Stimulated activated CD4-positive, alpha-beta T cell treated with anti-CD3 and anti-CD28 coated beads, Interleukin-12 subunit alpha, Interleukin-12 subunit beta, amount 100 ng/mL, for 4 hours (primary cell): ENCODE measurements at regions not wholly inside any gene's neighbourhood (a gene's known extent, or its start where the extent isn't known, plus 50 kb on each side); places are given as distances from the start of the nearest gene placed in this dataset.

Source experiments
- DNase-seq: peaks from one replicate; pipeline ENCODE4 v3.0.0-alpha.2; 2020

- DNase-seq, result no peak
These were observed 59.6 kb upstream of the CDH13 start for GRCh38 chr16:82567175-82567574.

DNA sequence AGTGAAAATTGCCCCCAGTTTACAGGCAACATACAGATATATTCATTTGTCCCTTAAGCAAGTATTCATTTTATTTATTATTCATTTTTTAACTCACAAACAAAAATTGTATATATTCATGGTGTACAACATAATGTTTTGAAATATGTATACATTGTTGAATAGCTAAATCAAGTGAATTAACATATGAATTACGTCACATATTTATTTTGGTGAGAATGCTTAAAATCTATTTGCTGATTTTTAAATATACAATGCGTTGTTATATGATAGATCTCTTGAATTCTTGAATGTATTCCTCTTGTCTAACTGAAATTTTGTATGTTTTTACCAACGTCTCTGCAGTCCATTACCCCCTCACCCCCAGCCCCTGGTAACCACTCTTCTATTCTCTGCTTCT is 63.4 kb upstream of the CDH13 start:
- DNase-seq, result no peak

DNA sequence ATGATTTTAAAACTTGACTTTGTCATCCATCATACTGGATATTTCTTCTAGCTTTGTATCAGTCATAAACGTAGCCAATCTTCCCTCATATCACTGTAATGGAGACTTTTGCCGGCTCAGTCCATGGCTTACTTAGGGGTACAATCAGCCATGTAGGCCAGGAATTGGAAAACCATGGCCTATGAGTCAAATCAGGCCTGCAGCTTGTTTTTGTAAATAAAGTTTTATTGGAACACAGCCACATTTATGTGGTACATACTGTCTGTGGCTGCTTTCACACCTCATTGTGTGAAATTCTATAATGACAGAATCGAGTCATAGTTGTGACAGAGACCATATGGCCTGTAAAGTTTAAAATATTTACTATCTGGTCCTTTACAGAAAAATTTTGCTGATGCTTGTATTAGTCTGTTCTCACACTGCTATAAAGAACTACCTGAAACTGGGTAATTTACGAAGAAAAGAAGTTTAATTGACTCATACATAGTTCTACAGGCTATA is 64.5 kb upstream of the CDH13 start:
- no peak for DNase-seq

DNA sequence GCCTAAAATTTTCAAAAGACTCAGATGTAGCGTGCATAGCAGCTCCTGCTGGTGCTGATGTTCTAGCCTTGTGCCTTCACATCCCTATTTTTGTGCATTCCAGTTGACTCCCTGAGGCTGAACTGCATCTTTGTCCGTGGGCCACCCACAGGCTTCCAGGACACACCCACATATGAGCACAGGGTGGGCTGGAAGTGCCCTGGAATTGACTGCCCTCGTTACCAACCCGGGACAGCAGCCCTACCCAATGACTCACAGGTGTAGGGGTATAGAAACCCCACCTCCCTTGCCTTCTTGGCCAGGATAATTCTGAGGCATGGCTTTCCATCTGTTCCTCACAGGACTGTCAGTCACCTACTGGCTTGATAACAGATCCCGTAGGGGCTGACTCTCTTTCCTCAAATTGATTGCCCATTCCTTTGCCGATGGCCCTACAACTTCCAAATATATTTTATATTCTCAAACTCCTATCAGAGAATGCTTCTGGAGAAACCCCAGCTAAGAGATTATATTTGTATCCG is 65.9 kb upstream of the CDH13 start:
- no peak for DNase-seq

GRCh38 chr16:82544378-82545160 is 82.2 kb upstream of the CDH13 start:
- no peak for DNase-seq

GRCh38 chr16:82542714-82543113 is 84.1 kb upstream of the CDH13 start:
- DNase-seq, result no peak

- DNase-seq, result no peak
These were observed 85.7 kb upstream of the CDH13 start for GRCh38 chr16:82541103-82541502.

GRCh38 chr16:82535764-82536163 is 91.0 kb upstream of the CDH13 start:
- no peak for DNase-seq

DNA sequence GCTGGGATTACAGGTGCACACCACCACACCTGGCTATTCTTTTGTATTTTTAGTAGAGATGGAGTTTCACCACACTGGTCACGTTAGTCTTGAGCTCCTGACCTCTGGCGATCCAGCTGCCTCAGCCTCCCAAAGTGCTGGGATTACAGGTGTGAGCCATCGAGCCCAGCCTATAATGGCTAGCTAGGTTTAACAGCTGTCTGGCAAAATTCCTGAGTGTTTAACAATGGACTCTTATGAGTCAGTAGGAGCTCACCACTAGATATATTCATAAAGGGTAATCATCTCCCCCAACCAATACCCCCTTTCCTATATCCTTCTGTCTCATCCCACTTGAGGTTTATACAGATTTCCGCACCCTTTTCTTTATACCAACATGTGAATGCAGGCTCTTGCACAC is 91.5 kb upstream of the CDH13 start:
- no peak for DNase-seq

DNA sequence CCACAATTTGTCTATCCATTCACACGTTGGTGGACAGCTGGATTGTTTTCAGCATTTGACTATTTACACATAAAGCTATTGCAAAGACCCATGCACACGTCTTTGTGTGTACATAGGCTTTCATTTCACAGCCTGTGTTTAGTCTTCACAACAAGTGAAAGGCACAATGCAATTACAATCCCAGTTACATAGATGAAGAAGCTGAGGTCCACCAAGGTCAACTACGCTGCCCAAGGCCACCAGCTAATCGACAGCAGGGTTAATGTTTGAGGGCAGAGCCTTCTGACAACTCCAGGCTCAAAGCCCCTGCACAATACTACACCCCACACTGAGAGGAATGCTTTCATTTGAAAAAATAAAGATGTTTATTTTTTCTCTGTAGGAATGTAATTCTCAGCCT is 93.6 kb upstream of the CDH13 start:
- no peak for DNase-seq

GRCh38 chr16:82530883-82531282 is 95.9 kb upstream of the CDH13 start:
- DNase-seq, result no peak

DNA sequence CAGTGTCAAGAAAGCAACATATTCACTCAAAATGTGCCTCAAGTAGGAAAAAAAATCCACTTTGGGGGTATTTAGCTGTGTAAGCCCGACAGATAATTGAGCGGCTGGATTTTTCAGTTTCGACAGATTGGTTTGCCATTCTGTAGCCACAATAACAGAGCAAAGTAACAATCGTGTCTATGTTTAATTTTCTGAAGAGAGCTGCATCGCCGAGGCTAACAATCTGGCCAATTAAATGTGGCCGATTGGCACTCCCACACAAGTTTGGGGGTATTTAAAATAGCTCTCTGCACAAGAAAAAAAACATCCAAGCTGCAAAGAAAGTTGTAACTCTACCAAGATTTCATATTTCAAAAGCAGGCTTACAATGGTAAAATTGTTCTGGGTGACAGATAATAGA is 99.7 kb upstream of the CDH13 start:
- no peak for DNase-seq

DNA sequence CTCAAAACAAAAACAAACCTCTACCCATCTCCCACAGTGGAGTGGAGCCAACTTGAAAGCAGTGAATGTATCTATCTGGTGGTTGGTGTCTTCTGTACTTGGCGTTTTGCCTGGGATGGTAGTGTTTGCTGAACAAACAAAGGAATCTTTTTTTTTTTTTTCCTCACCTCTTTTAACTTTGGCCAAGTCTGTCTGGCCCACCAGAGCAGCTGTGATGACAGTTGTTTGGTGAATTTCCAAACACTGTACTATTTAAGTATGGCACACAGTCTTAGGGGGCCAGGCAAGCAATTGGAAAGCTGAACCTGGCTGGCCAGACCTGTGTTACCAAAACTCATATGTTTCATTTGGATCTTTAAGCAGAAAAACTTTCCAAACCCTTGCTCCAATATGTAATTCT is 101.8 kb upstream of the CDH13 start:
- DNase-seq, result no peak

- no peak for DNase-seq
These were observed 103.0 kb upstream of the CDH13 start for GRCh38 chr16:82523815-82524214.

DNA sequence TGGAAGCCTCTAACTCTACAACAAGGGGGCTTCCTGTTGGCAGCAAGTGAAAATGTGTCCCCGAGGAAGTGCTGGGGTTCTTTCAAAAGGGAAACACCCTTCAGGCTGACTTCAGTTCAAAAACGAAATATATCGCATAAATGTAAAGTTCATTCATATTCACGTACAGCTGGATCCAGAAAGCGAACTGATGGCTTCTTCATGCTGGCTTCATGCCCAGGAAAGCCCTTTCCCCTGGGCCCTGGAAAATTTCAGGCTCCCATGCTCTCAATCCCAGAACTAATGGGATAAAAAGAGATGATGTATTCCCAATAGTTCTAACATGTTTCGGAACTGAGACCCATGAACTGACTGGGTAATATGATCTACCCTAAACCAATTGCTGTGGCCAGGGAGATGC is 104.7 kb upstream of the CDH13 start:
- DNase-seq, result no peak

DNA sequence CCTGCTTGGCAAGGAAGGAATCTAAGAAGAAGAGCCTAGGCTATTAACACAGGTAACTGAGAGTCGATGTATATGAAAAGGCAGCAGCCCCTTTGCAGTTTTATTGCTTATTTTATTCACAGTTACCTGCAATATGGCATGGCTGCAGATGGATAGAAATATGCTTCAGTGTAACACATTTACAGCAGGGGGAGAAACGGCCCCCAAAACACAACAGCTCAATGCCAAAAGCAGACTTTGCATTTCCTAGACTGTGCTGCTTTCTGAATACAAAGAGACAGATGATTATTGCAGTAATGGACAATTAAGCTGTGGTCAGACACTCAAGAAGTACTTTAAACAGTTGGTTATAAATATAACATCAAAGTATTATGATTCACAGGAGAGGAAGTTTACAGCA is 108.0 kb upstream of the CDH13 start:
- DNase-seq, result no peak

- DNase-seq, result no peak
These were observed 112.5 kb upstream of the CDH13 start for GRCh38 chr16:82514262-82514661.

GRCh38 chr16:82510789-82511305 is 115.9 kb upstream of the CDH13 start:
- DNase-seq, result no peak

GRCh38 chr16:82509691-82510430 is 116.9 kb upstream of the CDH13 start:
- DNase-seq, result no peak

DNA sequence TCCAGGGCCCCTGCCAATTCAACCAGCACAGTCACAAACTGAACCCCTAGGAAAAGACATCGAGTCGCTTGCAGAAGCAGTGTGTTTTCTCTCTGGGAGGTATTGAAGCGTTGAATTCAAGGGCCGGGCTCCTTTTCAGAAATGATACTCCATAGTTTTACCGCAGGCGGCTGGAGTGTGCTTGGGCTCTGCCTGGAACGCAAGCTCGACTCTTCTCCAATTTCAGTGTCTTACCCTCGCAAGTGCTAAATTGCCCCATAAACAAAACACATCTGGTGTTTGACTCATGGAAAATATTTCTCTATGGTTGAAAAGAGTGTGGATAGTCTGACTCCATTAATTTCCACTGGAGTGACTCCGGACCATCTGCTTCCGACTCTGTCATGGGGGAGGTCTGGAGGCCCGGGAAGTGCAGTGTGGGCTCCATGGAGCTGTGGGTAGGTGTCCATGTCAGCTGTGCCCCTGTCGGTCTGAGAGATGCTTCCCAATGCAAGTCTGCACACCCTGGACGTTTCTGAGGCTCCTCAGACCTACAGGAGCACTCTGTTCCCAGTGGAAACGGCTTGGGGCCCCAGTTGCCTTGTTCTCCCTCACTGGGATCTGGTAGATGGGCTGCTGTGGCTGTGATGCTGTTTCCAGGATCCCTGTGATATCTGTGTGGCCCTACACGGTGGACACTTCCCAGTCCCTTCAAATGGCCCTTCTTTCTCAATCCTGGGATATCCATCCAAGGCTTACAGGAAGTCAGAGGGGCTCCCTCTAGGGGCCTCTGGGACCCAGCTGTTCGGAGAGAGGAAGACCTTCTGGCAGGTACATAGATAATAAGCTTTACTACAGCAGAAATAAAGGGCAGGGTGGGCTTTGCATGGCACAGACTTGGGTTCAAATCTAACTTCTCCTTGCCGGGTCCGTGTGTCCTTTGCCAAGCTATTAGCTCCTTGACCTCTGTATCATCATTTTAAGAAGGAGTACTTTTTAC is 119.8 kb upstream of the CDH13 start:
- no peak for DNase-seq

DNA sequence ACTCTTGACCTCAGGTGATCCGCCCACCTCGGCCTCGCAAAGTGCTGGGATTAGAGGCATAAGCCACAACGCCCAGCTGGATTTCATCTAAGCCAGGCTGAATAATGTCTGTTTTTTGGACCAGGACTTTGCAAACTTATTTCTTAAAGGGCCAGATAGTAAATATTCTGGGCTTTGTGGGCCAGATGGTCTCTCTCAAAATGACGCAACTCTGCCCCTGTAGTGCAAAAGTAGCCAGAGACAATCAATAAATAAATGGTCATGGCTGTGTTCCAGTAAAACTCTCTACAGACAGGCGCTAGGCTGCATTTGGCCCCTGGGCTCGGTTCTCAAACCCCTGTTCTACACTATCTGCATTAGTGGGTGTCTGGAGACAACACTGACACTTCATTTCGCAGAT is 121.9 kb upstream of the CDH13 start:
- DNase-seq, result no peak

- DNase-seq, result no peak
These were observed 127.5 kb upstream of the CDH13 start for GRCh38 chr16:82499302-82499701.

- no peak for DNase-seq
These were observed 129.6 kb upstream of the CDH13 start for GRCh38 chr16:82497139-82497538.
